ENCODE measurements at regions not wholly inside any gene's neighbourhood (a gene's known extent, or its start where the extent isn't known, plus 50 kb on each side); places are given as distances from the start of the nearest gene placed in this dataset.
"Not testable (repeated sequence)": the region's sequence is repeated elsewhere in the genome, so short reads cannot be mapped to it uniquely, and the experiment has no call there.

GRCh38 chr2:17160594-17160993 is 357.6 kb downstream of the RAD51AP2 start:
- ChIA-PET POLR2A (no interaction called here), CTCF (no interaction called here)

DNA sequence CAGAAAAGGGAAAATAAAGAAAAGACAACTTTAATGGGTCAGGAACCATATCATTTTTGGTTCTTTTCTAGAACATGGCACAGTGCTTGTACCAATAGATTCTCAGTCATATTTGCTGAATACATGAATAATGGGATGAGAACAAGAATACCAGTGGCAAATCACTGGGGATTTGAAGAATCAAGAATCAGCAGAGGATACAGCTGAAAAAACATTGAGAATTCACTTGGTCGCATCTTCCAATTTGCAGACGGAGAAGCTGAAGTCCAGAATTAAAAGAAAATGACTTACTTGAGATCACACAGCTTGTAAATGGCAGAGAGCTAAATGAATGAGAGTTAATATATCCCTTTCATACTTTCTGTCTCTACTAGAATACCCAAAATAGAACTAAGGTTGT is 362.2 kb downstream of the RAD51AP2 start:
- ChIA-PET CTCF (no interaction called here), POLR2A (no interaction called here)

DNA sequence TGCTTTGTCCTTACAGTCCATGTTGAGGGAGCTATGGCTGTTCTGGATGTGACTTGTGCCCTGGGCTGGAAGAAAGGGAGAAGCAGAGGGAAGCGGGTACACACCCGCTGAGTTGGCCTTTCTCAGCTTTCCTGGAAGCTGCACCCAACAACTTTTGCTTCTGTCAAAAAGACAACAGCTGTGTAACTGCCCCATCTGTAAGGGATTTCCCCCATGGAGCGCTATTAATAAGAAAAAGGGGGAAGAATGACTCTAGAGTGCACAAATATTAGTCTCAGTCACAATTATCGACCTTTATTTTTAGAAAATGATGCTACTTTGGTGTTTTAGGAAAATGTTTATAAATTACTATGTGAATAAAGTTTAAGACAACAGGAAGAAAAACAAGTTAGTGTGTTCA is 368.3 kb downstream of the RAD51AP2 start:
- ChIA-PET POLR2A (no interaction called here), CTCF (no interaction called here)

GRCh38 chr2:17148407-17149145 is 369.7 kb downstream of the RAD51AP2 start:
- ChIA-PET CTCF (no interaction called here), POLR2A (no interaction called here)

GRCh38 chr2:17146358-17146757 is 371.9 kb downstream of the RAD51AP2 start:
- ChIA-PET POLR2A (no interaction called here), CTCF (no interaction called here)

- CTCF ChIA-PET = no interaction called here
Measured at GRCh38 chr2:17136877-17137276, 381.4 kb downstream of the RAD51AP2 start.

DNA sequence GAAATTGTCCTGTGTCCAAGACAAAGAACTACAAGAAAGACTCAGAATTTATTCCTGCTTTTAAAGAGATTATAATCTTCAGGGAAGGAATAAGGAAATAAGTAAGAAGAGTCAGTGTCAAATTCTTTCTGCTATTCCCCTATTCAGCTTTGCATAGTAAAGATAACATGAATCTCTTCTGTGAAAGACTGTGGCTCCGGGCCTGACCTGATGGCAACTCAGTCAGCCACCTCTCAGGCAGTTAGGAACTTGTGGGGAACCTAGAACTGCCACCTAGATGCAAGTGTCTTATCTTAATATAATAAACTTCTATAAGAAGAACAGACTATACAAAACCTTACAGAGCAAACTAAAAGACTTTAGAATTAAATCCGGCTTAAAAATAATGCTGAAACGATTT is 382.0 kb downstream of the RAD51AP2 start:
- POLR2A ChIA-PET = no interaction called here

More at GRCh38 chr2:17136877-17137276, 381.4 kb downstream of the RAD51AP2 start:
- POLR2A ChIA-PET = no interaction called here

GRCh38 chr2:17135619-17136018 is 382.6 kb downstream of the RAD51AP2 start:
- ChIA-PET POLR2A (no interaction called here), CTCF (no interaction called here)

More for the DNA sequence above, 382.0 kb downstream of the RAD51AP2 start:
- CTCF ChIA-PET = no interaction called here

GRCh38 chr2:17133052-17133671 is 385.1 kb downstream of the RAD51AP2 start:
- ChIA-PET CTCF (no interaction called here), POLR2A (no interaction called here)

- POLR2A ChIA-PET, CTCF ChIA-PET: not testable (repeated sequence)
Measured at GRCh38 chr2:17130627-17131026, 387.6 kb downstream of the RAD51AP2 start.

GRCh38 chr2:17125989-17126620 is 392.1 kb downstream of the RAD51AP2 start:
- ChIA-PET POLR2A (no interaction called here), CTCF (no interaction called here)

- ChIA-PET CTCF (no interaction called here), POLR2A (no interaction called here)
Measured at GRCh38 chr2:17124575-17125318, 393.5 kb downstream of the RAD51AP2 start.

- ChIA-PET POLR2A (no interaction called here), CTCF (no interaction called here)
Measured at GRCh38 chr2:17122887-17123501, 395.2 kb downstream of the RAD51AP2 start.

DNA sequence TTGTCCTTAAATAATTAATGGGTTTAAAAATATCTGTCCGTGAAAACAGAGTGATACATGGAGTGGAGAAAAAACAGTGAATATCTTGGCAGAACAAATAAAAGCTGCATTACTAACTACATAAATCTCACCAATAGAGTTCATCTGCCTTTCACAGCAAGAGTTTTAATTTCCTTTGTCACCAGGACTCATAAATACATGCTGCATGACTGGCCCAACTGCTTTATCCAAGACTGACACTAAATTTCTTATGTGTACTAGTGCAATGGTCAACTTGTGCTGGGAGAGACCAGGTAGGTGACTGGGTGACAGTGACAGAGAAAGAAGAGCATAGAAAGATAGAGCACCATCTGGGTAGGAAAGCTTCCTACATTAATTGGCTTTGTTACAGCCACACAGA is 402.8 kb downstream of the RAD51AP2 start:
- ChIA-PET CTCF (no interaction called here), POLR2A (no interaction called here)

DNA sequence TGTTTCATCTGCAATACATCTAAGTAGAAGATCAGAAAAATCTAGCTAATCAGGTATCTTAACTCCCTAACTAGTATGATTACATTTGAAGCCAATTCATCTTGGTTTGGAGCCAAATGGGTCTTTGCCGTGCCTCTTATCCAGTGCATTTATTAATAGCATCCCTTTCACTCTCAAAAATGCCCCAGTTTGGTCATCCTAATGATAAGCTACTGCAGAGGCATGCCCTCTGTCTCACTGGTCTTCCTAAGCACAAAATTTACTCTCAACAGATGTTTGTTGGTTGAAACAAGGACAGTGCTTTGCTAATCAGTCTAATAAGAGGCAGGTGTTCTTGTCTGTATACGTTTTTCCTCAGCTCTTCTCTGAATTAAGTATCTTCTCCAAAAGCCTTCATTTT is 403.2 kb downstream of the RAD51AP2 start:
- CTCF ChIA-PET = no interaction called here
- POLR2A ChIA-PET = no interaction called here

DNA sequence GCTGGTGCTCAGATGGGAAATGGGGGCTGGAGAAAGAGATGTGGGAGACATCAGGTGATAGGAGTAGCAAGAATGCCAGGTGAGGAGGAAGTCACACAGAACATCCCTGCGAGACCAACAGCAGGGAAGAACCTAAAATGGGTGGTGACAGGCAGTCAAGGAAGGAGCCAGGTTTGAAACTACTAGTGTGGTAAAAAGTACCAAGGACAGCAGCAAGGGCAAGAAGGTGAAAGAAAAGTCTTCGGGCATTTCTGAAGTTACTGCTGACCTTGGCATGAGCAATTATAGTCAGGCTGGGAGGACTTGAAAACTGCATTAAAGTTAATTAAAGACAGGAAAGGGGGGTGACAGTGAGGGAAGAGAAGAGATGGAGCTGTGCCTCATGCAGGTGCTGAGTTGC is 410.4 kb downstream of the RAD51AP2 start:
- CTCF ChIA-PET = no interaction called here
- POLR2A ChIA-PET = no interaction called here

GRCh38 chr2:17107151-17107550 is 411.1 kb downstream of the RAD51AP2 start:
- ChIA-PET CTCF (no interaction called here), POLR2A (no interaction called here)

DNA sequence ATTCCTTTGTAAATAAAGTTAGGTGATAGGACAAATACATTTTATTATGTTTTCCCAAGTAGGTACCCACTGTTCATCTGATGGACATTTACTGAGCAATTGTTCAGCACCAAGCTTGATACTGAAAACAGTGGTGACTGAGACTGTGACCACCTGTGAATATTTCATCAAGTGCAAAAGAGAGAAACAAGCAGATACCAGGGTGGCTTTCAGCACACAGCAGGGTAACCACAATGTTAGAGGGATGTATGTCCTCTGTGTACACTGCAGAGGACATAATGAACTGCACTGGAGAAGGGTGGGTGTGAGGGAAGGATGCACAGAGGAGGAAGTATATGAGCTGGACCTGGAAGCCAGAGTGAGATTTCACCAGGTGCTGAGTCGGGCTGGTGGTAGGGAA is 411.8 kb downstream of the RAD51AP2 start:
- POLR2A ChIA-PET = no interaction called here
- CTCF ChIA-PET = no interaction called here

DNA sequence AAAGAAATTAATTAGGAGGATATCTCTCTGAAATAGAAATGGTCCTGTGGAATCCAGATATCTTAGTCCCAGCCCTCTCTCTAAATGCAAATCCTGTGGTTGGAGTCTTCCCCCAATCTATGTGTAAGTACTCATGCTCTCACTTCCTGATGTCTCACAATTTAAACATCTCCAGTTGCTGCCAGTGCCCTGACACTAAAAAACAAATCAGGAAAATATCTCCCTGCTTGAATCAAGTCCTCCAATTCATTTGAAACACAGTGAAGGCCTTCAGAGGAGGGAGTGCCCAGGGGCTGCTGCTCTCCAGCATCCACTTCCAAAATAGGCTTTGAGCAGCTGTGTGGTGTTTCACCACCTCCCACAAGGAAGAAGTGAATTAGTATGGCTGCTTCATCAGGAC is 413.8 kb downstream of the RAD51AP2 start:
- POLR2A ChIA-PET = no interaction called here
- CTCF ChIA-PET = no interaction called here

DNA sequence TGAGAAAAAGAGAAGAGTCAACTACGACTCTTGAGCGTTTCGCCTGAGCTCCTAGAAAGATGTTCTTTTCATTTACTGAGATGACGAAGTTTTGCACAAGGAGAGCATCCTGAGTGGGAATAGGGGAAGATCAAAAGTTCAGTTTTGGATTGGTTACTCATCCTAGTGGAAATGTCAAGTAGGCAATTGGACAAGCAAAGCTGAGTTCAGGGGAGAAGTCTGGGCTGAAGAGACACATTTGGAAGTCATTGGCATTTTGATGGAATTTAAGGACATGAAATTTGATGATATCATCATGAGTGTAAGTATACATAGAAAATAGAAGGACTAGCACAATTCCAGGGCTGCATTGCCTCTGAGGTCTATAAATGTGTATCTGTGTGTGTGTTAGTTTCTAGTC is 416.6 kb downstream of the RAD51AP2 start:
- CTCF ChIA-PET = no interaction called here
- POLR2A ChIA-PET = no interaction called here

GRCh38 chr2:17101091-17101490 is 417.1 kb downstream of the RAD51AP2 start:
- CTCF ChIA-PET = no interaction called here

More at GRCh38 chr2:17101091-17101490, 417.1 kb downstream of the RAD51AP2 start:
- POLR2A ChIA-PET = no interaction called here
